ENCODE measurements at regions not wholly inside any gene's neighbourhood (a gene's known extent, or its start where the extent isn't known, plus 50 kb on each side); places are given as distances from the start of the nearest gene placed in this dataset.

- BruUV-seq (replicated peaks), result no TSS peak
- peak in 1 of 2 experiments; percentile 68 for DNase-seq
- no peak overlapping the region for H3K4me3 Mint-ChIP-seq (ENCODE audit: unreplicated experiment)
- Histone ChIP-seq H3K4me3 (ENCODE audit: low read depth, low read length) (no peak overlapping the region), H3K9me3 (no peaks in the 10 kb centered on the region), H3K36me3 (ENCODE audit: control insufficient read depth, insufficient read depth, low read length) (no peaks in the 10 kb centered on the region), H3K27me3 (replicated peaks; ENCODE audit: control insufficient read depth, insufficient read depth, low read length) (no peaks in the 10 kb centered on the region), H3K4me1 (peaks cover 27% of the 10 kb centered on the region)
- H3K27ac Mint-ChIP-seq (ENCODE audit: unreplicated experiment), result peak overlapping the region; percentile 71
- peaks cover 14% of the 10 kb centered on the region for H3K36me3 Mint-ChIP-seq (ENCODE audit: insufficient read depth, unreplicated experiment)
- ChIA-PET POLR2A (interaction anchor here (0.5 kb wide), 1 partner anchor 329 kb away, joined by 3 read pairs; no protein-coding TSS in a partner anchor), CTCF (interaction anchor here (1.0 to 1.3 kb wide), 2 partner anchors 10 to 83 kb away, joined by 3 to 5 read pairs; no protein-coding TSS in a partner anchor)
- TF ChIP-seq CTCF (IDR thresholded peaks at IDR 0.05; ENCODE audit: insufficient read depth in 1 of 2, low read depth in 1 of 2, low read length in 1 of 2, severe bottlenecking in 1 of 2, unreplicated experiment in 1 of 2), result no peak
- intact Hi-C loops (cut with micrococcal nuclease; ENCODE audit: unreplicated experiment), result no loop called here
- H3K4me1 Mint-ChIP-seq (ENCODE audit: low read depth, unreplicated experiment), result peaks cover 32% of the 10 kb centered on the region
- no peaks in the 10 kb centered on the region for H3K27me3 Mint-ChIP-seq (ENCODE audit: insufficient read depth, unreplicated experiment)
- no peaks in the 10 kb centered on the region for H3K9me3 Mint-ChIP-seq (ENCODE audit: unreplicated experiment)
Observed at GRCh38 chr17:72456075-72456474, 335.3 kb downstream of the SOX9 start.

GRCh38 chr17:72457712-72458111, 336.9 kb downstream of the SOX9 start:
- DNase-seq, result no peak
- no peaks in the 10 kb centered on the region for H3K9me3 Mint-ChIP-seq (ENCODE audit: unreplicated experiment)
- Histone ChIP-seq H3K9me3 (no peaks in the 10 kb centered on the region), H3K4me1 (peaks cover 27% of the 10 kb centered on the region), H3K27me3 (replicated peaks; ENCODE audit: control insufficient read depth, insufficient read depth, low read length) (no peaks in the 10 kb centered on the region), H3K4me3 (ENCODE audit: low read depth, low read length) (no peak overlapping the region), H3K36me3 (ENCODE audit: control insufficient read depth, insufficient read depth, low read length) (no peaks in the 10 kb centered on the region)
- CTCF ChIA-PET, result no interaction called here
- no TSS peak for BruUV-seq (replicated peaks)
- H3K27me3 Mint-ChIP-seq (ENCODE audit: insufficient read depth, unreplicated experiment), result no peaks in the 10 kb centered on the region
- no peak for TF ChIP-seq CTCF (IDR thresholded peaks at IDR 0.05; ENCODE audit: insufficient read depth in 1 of 2, low read depth in 1 of 2, low read length in 1 of 2, severe bottlenecking in 1 of 2, unreplicated experiment in 1 of 2)
- intact Hi-C loops (cut with micrococcal nuclease; ENCODE audit: unreplicated experiment), result no loop called here
- peak overlapping the region; percentile 71 for H3K27ac Mint-ChIP-seq (ENCODE audit: unreplicated experiment)
- peaks cover 36% of the 10 kb centered on the region for H3K4me1 Mint-ChIP-seq (ENCODE audit: low read depth, unreplicated experiment)
- H3K4me3 Mint-ChIP-seq (ENCODE audit: unreplicated experiment), result no peak overlapping the region
- H3K36me3 Mint-ChIP-seq (ENCODE audit: insufficient read depth, unreplicated experiment), result peaks cover 14% of the 10 kb centered on the region
- POLR2A ChIA-PET, result no interaction called here

GRCh38 chr17:72458301-72458700, 337.5 kb downstream of the SOX9 start:
- no peak overlapping the region for H3K4me3 Mint-ChIP-seq (ENCODE audit: unreplicated experiment)
- BruUV-seq (replicated peaks), result no TSS peak

More at GRCh38 chr17:72458301-72458700, 337.5 kb downstream of the SOX9 start:
- Mint-ChIP-seq H3K4me1 (ENCODE audit: low read depth, unreplicated experiment) (peaks cover 31% of the 10 kb centered on the region), H3K27me3 (ENCODE audit: insufficient read depth, unreplicated experiment) (no peaks in the 10 kb centered on the region), H3K36me3 (ENCODE audit: insufficient read depth, unreplicated experiment) (peaks cover 14% of the 10 kb centered on the region), H3K27ac (ENCODE audit: unreplicated experiment) (no peak overlapping the region), H3K9me3 (ENCODE audit: unreplicated experiment) (no peaks in the 10 kb centered on the region)
- no peaks in the 10 kb centered on the region for H3K27me3 ChIP-seq (replicated peaks; ENCODE audit: control insufficient read depth, insufficient read depth, low read length)
- H3K9me3 ChIP-seq, result no peaks in the 10 kb centered on the region
- intact Hi-C loops (cut with micrococcal nuclease; ENCODE audit: unreplicated experiment), result no loop called here
- ChIA-PET POLR2A (no interaction called here), CTCF (no interaction called here)
- H3K4me3 ChIP-seq (ENCODE audit: low read depth, low read length), result no peak overlapping the region
- no peak for DNase-seq
- H3K36me3 ChIP-seq (ENCODE audit: control insufficient read depth, insufficient read depth, low read length), result no peaks in the 10 kb centered on the region
- no peak for TF ChIP-seq CTCF (IDR thresholded peaks at IDR 0.05; ENCODE audit: insufficient read depth in 1 of 2, low read depth in 1 of 2, low read length in 1 of 2, severe bottlenecking in 1 of 2, unreplicated experiment in 1 of 2)
- H3K4me1 ChIP-seq, result peaks cover 27% of the 10 kb centered on the region

Data from Caco-2 (cell line).